Neural cell (in vitro differentiated cells): ENCODE measurements at regions not wholly inside any gene's neighbourhood (a gene's known extent, or its start where the extent isn't known, plus 50 kb on each side); places are given as distances from the start of the nearest gene placed in this dataset.

ENCODE experiments used
- H2AFZ ChIP-seq: fragments of 200-600, 300-800 bp; sonication (generic), shearing (Covaris generic); 2 replicates; pipeline ENCODE4 v1.6.0; 2014; ENCODE audit warnings: low read depth, mild to moderate bottlenecking, antibody characterized with exemption, low read length, moderate library complexity
- H3F3A ChIP-seq: fragments of 200-600 bp; shearing (Covaris generic); 2 replicates; pipeline ENCODE4 v1.6.1; 2016; ENCODE audit warnings: mild to moderate bottlenecking, moderate library complexity, mixed read lengths, antibody characterized with exemption, low read length; ENCODE audit not compliant: insufficient read depth, poor library complexity, severe bottlenecking
- H3K27ac ChIP-seq: fragments of 200-600, 300-800 bp; sonication (generic), shearing (Covaris generic); 2 replicates; pipeline ENCODE4 v1.5.1; 2014; ENCODE audit warnings: mild to moderate bottlenecking, low read length, moderate library complexity
- H3K27me3 ChIP-seq: fragments of 300-800, 200-600 bp; sonication (generic), shearing (Covaris generic); 2 replicates; pipeline ENCODE4 v1.6.0; 2014; ENCODE audit warnings: mild to moderate bottlenecking, low read depth, low read length, moderate library complexity; ENCODE audit not compliant: insufficient read depth
- H3K36me3 ChIP-seq: fragments of 300-800, 200-600 bp; sonication (generic), shearing (Covaris generic); 2 replicates; pipeline ENCODE4 v1.5.1; 2014; ENCODE audit warnings: mild to moderate bottlenecking, antibody characterized with exemption, low read length, moderate library complexity; ENCODE audit not compliant: insufficient read depth
- H3K4me2 ChIP-seq: fragments of 300-800, 200-600 bp; sonication (generic), shearing (Covaris generic); 2 replicates; pipeline ENCODE4 v1.6.0; 2014; ENCODE audit warnings: mild to moderate bottlenecking, low read length
- H3K4me3 ChIP-seq: fragments of 300-800, 200-600 bp; sonication (generic), shearing (Covaris generic); 2 replicates; pipeline ENCODE4 v1.5.1; 2014; ENCODE audit warnings: mild to moderate bottlenecking, low read length, moderate library complexity
- H3K79me2 ChIP-seq: fragments of 200-600 bp; shearing (Covaris generic); replicated peaks from 2 replicates; pipeline ENCODE4 v1.6.0; 2014; ENCODE audit warnings: mild to moderate bottlenecking, low read length, moderate library complexity; ENCODE audit not compliant: insufficient read depth
- H3K9ac ChIP-seq: fragments of 300-800, 200-600 bp; sonication (generic), shearing (Covaris generic); 2 replicates; pipeline ENCODE4 v1.6.1; 2016; ENCODE audit warnings: mild to moderate bottlenecking, low read length, mixed read lengths
- H3K9me2 ChIP-seq: fragments of 200-600 bp; shearing (Covaris generic); 2 replicates; pipeline ENCODE4 v1.6.1; 2016; ENCODE audit warnings: mild to moderate bottlenecking, low read length, mixed read lengths; ENCODE audit not compliant: insufficient read depth
- H3K9me3 ChIP-seq: fragments of 200-600, 300-800 bp; sonication (generic), shearing (Covaris generic); 2 replicates; pipeline ENCODE4 v1.6.1; 2016; ENCODE audit warnings: mild to moderate bottlenecking, mixed run types, low read length, moderate library complexity, mixed read lengths
- H4K20me1 ChIP-seq: fragments of 200-600 bp; shearing (Covaris generic); 2 replicates; pipeline ENCODE4 v1.6.1; 2016; ENCODE audit warnings: mild to moderate bottlenecking, mixed run types; ENCODE audit not compliant: insufficient read depth
- EP300 ChIP-seq: fragments of 450-650 bp; conservative IDR thresholded peaks from 2 replicates; pipeline ENCODE4 v1.6.1; 2014; ENCODE audit warnings: antibody characterized with exemption, mild to moderate bottlenecking, moderate library complexity; ENCODE audit not compliant: poor library complexity, severe bottlenecking
- EZH2 ChIP-seq: fragments of 200-600, 300-800 bp; shearing (Covaris generic), sonication (generic); IDR thresholded peaks from 2 replicates; pipeline ENCODE4 v1.6.1; 2014; ENCODE audit warnings: antibody characterized with exemption, low read length, borderline replicate concordance, mild to moderate bottlenecking; ENCODE audit not compliant: insufficient read depth, poor library complexity, severe bottlenecking
- MXI1 ChIP-seq: fragments of 450-650 bp; conservative IDR thresholded peaks from 2 replicates; pipeline ENCODE4 v1.6.1; 2014; ENCODE audit warnings: antibody characterized with exemption, mild to moderate bottlenecking; ENCODE audit not compliant: poor library complexity, severe bottlenecking
- POLR2AphosphoS5 ChIP-seq: IDR thresholded peaks from 2 replicates; pipeline ENCODE4 v1.6.1; 2012
- RAD21 ChIP-seq: fragments of 450-650 bp; conservative IDR thresholded peaks from 2 replicates; pipeline ENCODE4 v1.6.1; 2014; ENCODE audit warnings: antibody characterized with exemption, mild to moderate bottlenecking, moderate library complexity
- REST ChIP-seq: IDR thresholded peaks from 2 replicates; pipeline ENCODE4 v1.6.1; 2012; ENCODE audit warnings: borderline replicate concordance
- SMC3 ChIP-seq: fragments of 450-650 bp; conservative IDR thresholded peaks from 2 replicates; pipeline ENCODE4 v1.6.1; 2014; ENCODE audit warnings: antibody characterized with exemption, mild to moderate bottlenecking, moderate library complexity; ENCODE audit not compliant: poor library complexity
- TAF1 ChIP-seq: IDR thresholded peaks from 2 replicates; pipeline ENCODE4 v1.6.1; 2012; ENCODE audit warnings: low read depth
- TF ChIP-seq, protein P1 (sequence below): fragments of 450-650 bp; IDR thresholded peaks from 2 replicates; pipeline ENCODE4 v1.5.1; 2014; ENCODE audit warnings: antibody characterized with exemption, mild to moderate bottlenecking, moderate library complexity; ENCODE audit not compliant: poor library complexity, severe bottlenecking

- no peak for TF ChIP-seq RAD21
- TF ChIP-seq SMC3 = no peak
- TF ChIP-seq MXI1 = no peak
- TF ChIP-seq, protein P1, sequence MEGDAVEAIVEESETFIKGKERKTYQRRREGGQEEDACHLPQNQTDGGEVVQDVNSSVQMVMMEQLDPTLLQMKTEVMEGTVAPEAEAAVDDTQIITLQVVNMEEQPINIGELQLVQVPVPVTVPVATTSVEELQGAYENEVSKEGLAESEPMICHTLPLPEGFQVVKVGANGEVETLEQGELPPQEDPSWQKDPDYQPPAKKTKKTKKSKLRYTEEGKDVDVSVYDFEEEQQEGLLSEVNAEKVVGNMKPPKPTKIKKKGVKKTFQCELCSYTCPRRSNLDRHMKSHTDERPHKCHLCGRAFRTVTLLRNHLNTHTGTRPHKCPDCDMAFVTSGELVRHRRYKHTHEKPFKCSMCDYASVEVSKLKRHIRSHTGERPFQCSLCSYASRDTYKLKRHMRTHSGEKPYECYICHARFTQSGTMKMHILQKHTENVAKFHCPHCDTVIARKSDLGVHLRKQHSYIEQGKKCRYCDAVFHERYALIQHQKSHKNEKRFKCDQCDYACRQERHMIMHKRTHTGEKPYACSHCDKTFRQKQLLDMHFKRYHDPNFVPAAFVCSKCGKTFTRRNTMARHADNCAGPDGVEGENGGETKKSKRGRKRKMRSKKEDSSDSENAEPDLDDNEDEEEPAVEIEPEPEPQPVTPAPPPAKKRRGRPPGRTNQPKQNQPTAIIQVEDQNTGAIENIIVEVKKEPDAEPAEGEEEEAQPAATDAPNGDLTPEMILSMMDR = no peak
- no peak for TF ChIP-seq POLR2AphosphoS5
- no peak for TF ChIP-seq TAF1
- no peaks in the 10 kb centered on the region for H3F3A ChIP-seq
- H3K27ac ChIP-seq = no peak overlapping the region
- H3K36me3 ChIP-seq = no peaks in the 10 kb centered on the region
- H3K79me2 ChIP-seq = no peaks in the 10 kb centered on the region
- H3K9ac ChIP-seq = no peak overlapping the region
- H3K4me3 ChIP-seq = no peak overlapping the region
- H3K9me2 ChIP-seq = no peaks in the 10 kb centered on the region
- no peaks in the 10 kb centered on the region for H3K9me3 ChIP-seq
- H2AFZ ChIP-seq = no peak overlapping the region
- no peaks in the 10 kb centered on the region for H3K27me3 ChIP-seq
- H4K20me1 ChIP-seq = no peaks in the 10 kb centered on the region
- H3K4me2 ChIP-seq = no peak overlapping the region
Measured at GRCh38 chr20:57834306-57835073, 124.7 kb upstream of the PMEPA1 start.

DNA sequence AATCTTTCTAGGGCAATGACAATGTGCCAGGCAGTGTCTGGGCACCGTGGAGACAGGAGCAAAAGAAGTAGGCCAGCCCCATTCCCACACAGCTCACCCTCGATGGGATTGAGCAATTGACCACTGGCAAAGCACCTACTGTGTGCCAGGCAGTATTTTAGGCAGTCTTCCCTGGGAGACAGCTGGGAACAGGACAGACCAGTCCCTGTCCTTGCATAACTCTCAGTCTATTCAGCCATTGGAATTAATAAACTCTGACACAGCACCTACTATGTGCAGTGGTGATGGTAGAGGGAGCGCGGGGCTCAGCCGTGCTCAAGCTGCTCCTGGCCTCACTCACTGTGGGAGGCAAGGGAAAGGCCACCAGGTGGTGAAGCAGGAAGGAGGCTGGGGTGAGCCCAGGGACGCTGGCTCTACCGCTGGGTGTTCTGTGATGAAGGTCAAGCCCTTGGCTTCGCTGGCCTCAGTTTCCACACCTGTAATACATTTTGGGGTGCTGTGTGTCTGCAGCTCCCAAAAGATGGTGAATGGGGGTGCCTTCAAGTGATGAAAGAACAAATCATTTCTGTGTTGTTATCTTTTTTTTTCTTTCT, 122.3 kb upstream of the PMEPA1 start:
- no peak overlapping the region for H3K4me2 ChIP-seq
- no peaks in the 10 kb centered on the region for H3K9me3 ChIP-seq
- H3K36me3 ChIP-seq = no peaks in the 10 kb centered on the region
- no peaks in the 10 kb centered on the region for H3F3A ChIP-seq
- H3K27ac ChIP-seq = no peak overlapping the region
- no peaks in the 10 kb centered on the region for H3K79me2 ChIP-seq
- H2AFZ ChIP-seq = no peak overlapping the region
- no peak overlapping the region for H3K9ac ChIP-seq
- H3K9me2 ChIP-seq = no peaks in the 10 kb centered on the region
- H3K4me3 ChIP-seq = no peak overlapping the region
- no peak for TF ChIP-seq TAF1
- no peak for TF ChIP-seq POLR2AphosphoS5
- no peak for TF ChIP-seq EP300
- no peak for TF ChIP-seq EZH2
- no peak for TF ChIP-seq MXI1
- TF ChIP-seq REST = no peak
- H4K20me1 ChIP-seq = no peaks in the 10 kb centered on the region
- no peaks in the 10 kb centered on the region for H3K27me3 ChIP-seq
